Astrocyte of the spinal cord (primary cell): ENCODE measurements at regions not wholly inside any gene's neighbourhood (a gene's known extent, or its start where the extent isn't known, plus 50 kb on each side); places are given as distances from the start of the nearest gene placed in this dataset.

Experiments used
- DNase-seq: peaks from one replicate; pipeline ENCODE4 v3.0.0; 2011; ENCODE audit warnings: low read depth, low spot score
- H3K4me3 ChIP-seq: 2 replicates; pipeline ENCODE4 v1.5.1; 2011; ENCODE audit warnings: low read depth, mild to moderate bottlenecking, low read length, moderate library complexity
- CTCF ChIP-seq: IDR thresholded peaks from 2 replicates; pipeline ENCODE4 v1.5.1; 2012; ENCODE audit warnings: low read depth, mild to moderate bottlenecking, low read length, inconsistent platforms
- in situ Hi-C: cut with HindIII; loops from 2 replicates; pipeline ENCODE4 v1.10.0; 2017; ENCODE audit warnings: low sequenced_read_pairs

DNA sequence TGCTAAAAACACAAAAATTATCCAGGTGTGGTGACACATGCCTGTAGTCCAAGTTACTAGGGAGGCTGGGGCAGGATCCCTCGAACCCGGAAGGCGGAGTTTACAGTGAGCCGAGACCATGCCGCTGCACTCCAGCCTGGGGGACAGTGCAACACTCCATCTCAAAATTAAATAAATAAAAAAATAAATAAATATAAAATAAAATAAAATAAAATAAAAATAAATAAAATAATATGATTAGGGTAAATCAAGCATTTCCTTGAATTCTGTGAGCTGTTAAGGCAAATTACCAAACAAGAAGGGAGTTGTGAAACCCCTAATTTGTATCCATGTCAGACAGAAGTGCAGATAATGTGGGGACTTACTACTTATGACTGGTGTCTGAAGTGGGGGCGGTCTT is 1928.9 kb upstream of the IGFBP7 start:
- in situ Hi-C loops, result no loop called here
- H3K4me3 ChIP-seq, result no peak overlapping the region

GRCh38 chr4:59044286-59044900 is 1934.2 kb upstream of the IGFBP7 start:
- in situ Hi-C loops, result no loop called here
- H3K4me3 ChIP-seq, result no peak overlapping the region
- no peak for TF ChIP-seq CTCF
- no peak for DNase-seq

More for the DNA sequence above, 1928.9 kb upstream of the IGFBP7 start:
- no peak for TF ChIP-seq CTCF
- DNase-seq, result no peak

- H3K4me3 ChIP-seq, result no peak overlapping the region
- DNase-seq, result no peak
- no peak for TF ChIP-seq CTCF
- in situ Hi-C loops, result no loop called here
Observed at GRCh38 chr4:59054086-59054485, 1943.9 kb upstream of the IGFBP7 start.

- no peak overlapping the region for H3K4me3 ChIP-seq
- no peak for TF ChIP-seq CTCF
- in situ Hi-C loops, result no loop called here
- DNase-seq, result no peak
Observed at GRCh38 chr4:59057804-59058203, 1947.6 kb upstream of the IGFBP7 start.

- in situ Hi-C loops, result no loop called here
- H3K4me3 ChIP-seq, result no peak overlapping the region
- DNase-seq, result no peak
- TF ChIP-seq CTCF, result no peak
Observed at GRCh38 chr4:59058543-59058942, 1948.4 kb upstream of the IGFBP7 start.

GRCh38 chr4:59060002-59060846 is 1950.0 kb upstream of the IGFBP7 start:
- in situ Hi-C loops, result no loop called here
- no peak for DNase-seq
- no peak overlapping the region for H3K4me3 ChIP-seq
- TF ChIP-seq CTCF, result no peak
